Kidney epithelial cell (primary cell): ENCODE measurements at regions not wholly inside any gene's neighbourhood (a gene's known extent, or its start where the extent isn't known, plus 50 kb on each side); places are given as distances from the start of the nearest gene placed in this dataset.

Experiments used
- DNase-seq: peaks from one replicate; pipeline ENCODE4 v3.0.0-alpha.2; 2010; ENCODE audit warnings: low read depth
- H3K27me3 ChIP-seq: 2 replicates; pipeline ENCODE4 v1.6.0; 2011; ENCODE audit warnings: low read length; ENCODE audit not compliant: control insufficient read depth, insufficient read depth
- H3K36me3 ChIP-seq: 2 replicates; pipeline ENCODE4 v1.5.1; 2011; ENCODE audit warnings: low read length; ENCODE audit not compliant: control insufficient read depth, insufficient read depth
- H3K4me3 ChIP-seq: 2 replicates; pipeline ENCODE4 v1.5.1; 2011; ENCODE audit warnings: low read depth, mild to moderate bottlenecking, control low read depth, low read length
- CTCF ChIP-seq: IDR thresholded peaks from 2 replicates; pipeline ENCODE4 v1.5.1; 2011; ENCODE audit warnings: mild to moderate bottlenecking, moderate library complexity, low read length, control low read depth, inconsistent platforms; ENCODE audit not compliant: insufficient read depth, poor library complexity, severe bottlenecking

GRCh38 chr16:85979605-85980004 lies 80.6 kb downstream of the IRF8 start:
- DNase-seq, result no peak
- H3K36me3 ChIP-seq, result no peaks in the 10 kb centered on the region
- H3K27me3 ChIP-seq, result peaks cover 3% of the 10 kb centered on the region
- TF ChIP-seq CTCF, result no peak
- no peak overlapping the region for H3K4me3 ChIP-seq

DNA sequence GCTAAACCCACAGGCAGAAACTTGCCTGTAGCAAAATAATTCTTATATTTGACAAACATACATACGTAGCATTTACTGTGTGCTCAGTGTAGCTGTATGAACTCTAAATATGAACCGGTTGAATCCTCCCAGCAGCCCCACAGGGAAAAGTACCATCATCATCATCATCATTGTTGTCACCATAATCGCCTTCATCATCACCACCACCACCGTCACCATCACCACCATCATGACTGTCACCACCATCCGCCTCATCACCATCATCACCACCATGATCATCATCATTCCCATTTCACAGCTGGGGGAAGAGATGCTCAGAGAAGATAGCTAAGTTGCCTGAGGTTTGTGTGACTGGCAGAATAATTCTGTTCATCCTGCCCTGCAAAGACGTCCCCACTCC lies 81.7 kb downstream of the IRF8 start:
- H3K27me3 ChIP-seq, result peaks cover 3% of the 10 kb centered on the region
- H3K4me3 ChIP-seq, result no peak overlapping the region
- no peaks in the 10 kb centered on the region for H3K36me3 ChIP-seq
- no peak for DNase-seq
- no peak for TF ChIP-seq CTCF

GRCh38 chr16:85981826-85982562 lies 83.0 kb downstream of the IRF8 start:
- TF ChIP-seq CTCF, result no peak
- H3K27me3 ChIP-seq, result peaks cover 3% of the 10 kb centered on the region
- no peak overlapping the region for H3K4me3 ChIP-seq
- no peak for DNase-seq
- H3K36me3 ChIP-seq, result no peaks in the 10 kb centered on the region

- Histone ChIP-seq H3K36me3 (no peaks in the 10 kb centered on the region), H3K27me3 (peaks cover 3% of the 10 kb centered on the region), H3K4me3 (no peak overlapping the region)
- no peak for TF ChIP-seq CTCF
- no peak for DNase-seq
Observed at GRCh38 chr16:85982563-85982939, 83.6 kb downstream of the IRF8 start.

- H3K27me3 ChIP-seq, result peaks cover 3% of the 10 kb centered on the region
- H3K36me3 ChIP-seq, result no peaks in the 10 kb centered on the region
- TF ChIP-seq CTCF, result no peak
- DNase-seq, result no peak
- no peak overlapping the region for H3K4me3 ChIP-seq
Observed at GRCh38 chr16:85983064-85983463, 84.1 kb downstream of the IRF8 start.
